Pancreas (tissue), 10 donors: ENCODE measurements at regions not wholly inside any gene's neighbourhood (a gene's known extent, or its start where the extent isn't known, plus 50 kb on each side); places are given as distances from the start of the nearest gene placed in this dataset.

Source experiments
- ATAC-seq, 4 donors: fragments of 200-7000 bp; cut with Tn5 transposase; one replicate each; pipeline versions ENCODE4 v1.8.0 to v1.9.1; 2020; ENCODE audit warnings: mild to moderate bottlenecking in 4 of 4, moderate library complexity in 4 of 4
- DNase-seq, 6 donors: peaks; one replicate each; pipeline ENCODE4 v3.0.0-alpha.2; 2020
- FAIRE-seq: peaks from 2 replicates; lab custom pipeline; 2012; peaks lifted over from hg19 to GRCh38; lab: Jason Lieb, UNC
- H3K27ac ChIP-seq, 4 donors: fragments of 200-600 bp; sonication (generic); 1 replicate in 3 of 4; 2 replicates in 1 of 4; pipeline versions ENCODE4 v1.5.0 to v1.8.0; 2020
- H3K27me3 ChIP-seq, 4 donors: fragments of 200-600 bp; one replicate each; pipeline ENCODE4 v1.8.0; 2021
- H3K36me3 ChIP-seq, 3 donors: fragments of 200-600 bp; sonication (generic) in 1 of 3; one replicate each; pipeline versions ENCODE4 v1.5.0 to v1.8.0; 2020 to 2021
- H3K4me1 ChIP-seq, 3 donors: fragments of 200-600 bp; one replicate each; pipeline ENCODE4 v1.8.0; 2021
- H3K4me3 ChIP-seq, 4 donors: fragments of 200-600 bp; sonication (generic) in 2 of 4; one replicate each; pipeline versions ENCODE4 v1.5.0 to v1.8.0; 2020 to 2021
- H3K9me3 ChIP-seq, 4 donors: fragments of 200-600 bp; one replicate each; pipeline ENCODE4 v1.8.0; 2021
- WGBS, 2 donors: extraction: QIAGEN DNeasy Blood & Tissue Kit; methylation state at CpG; one replicate each; pipeline ENCODE4 v1.1.7; 2013; 5-methylcytosine and 5-hydroxymethylcytosine counted together
- intact Hi-C, 3 donors: fragments of 100-400 bp; cut with DNase I; formaldehyde crosslinking; loops; one replicate each; pipeline versions ENCODE4 v1.11.1 to v1.14.2; 2022
- TF ChIP-seq, protein P1 (sequence below), 4 donors: fragments of 200-600 bp; sonication (generic) in 3 of 4; IDR thresholded peaks; one replicate each; pipeline versions ENCODE4 v1.5.0 to v1.8.0; 2021; ENCODE audit warnings: antibody characterized with exemption in 4 of 4
- donor health status: healthy with polysubstance abuse.
- donor health status: DM: no; HTN: no; CAD: no; lungs with moderate emphysema.
- donor health status: DM: no; HTN: no; CAD: no.
- donor health status: control.
- donor health status: control.
- donor health status: Bipolar disorder and iron deficiency.
- donor health status: DM: yes; HTN: yes; CAD: no.
- donor health status: DM: no; HTN: no; CAD: no.
- donor health status: DM: no; HTN: no; CAD: no.
- donor health status: DM: yes; HTN: yes; CAD: no.

DNA sequence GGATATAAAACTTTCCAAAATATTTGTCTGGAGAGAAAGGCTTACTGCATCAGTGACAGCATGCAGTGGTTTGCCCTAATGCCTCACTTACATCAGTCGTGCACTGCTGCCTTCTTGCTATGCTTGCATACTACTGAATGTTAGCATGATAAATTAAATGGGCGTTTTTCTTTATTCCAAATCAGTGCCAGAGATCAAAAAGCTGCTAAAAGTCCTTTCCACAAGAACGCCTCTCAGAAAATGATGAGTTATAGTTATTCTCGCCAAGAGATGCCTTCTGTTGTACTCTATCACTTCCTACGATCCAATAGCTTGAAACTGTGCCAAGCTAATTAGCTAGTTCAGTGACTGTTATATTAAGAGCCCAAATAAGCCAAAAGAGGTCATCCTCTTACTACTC is 345.8 kb upstream of the ROBO2 start:
- no peaks in the 10 kb centered on the region for H3K4me1 ChIP-seq
- H3K27me3 ChIP-seq: no peaks in the 10 kb centered on the region
- intact Hi-C loops: no loop called here
- no peak for ATAC-seq
- no peak overlapping the region for H3K4me3 ChIP-seq
- no peaks in the 10 kb centered on the region for H3K9me3 ChIP-seq
- no peak overlapping the region for H3K27ac ChIP-seq
- TF ChIP-seq, protein P1, sequence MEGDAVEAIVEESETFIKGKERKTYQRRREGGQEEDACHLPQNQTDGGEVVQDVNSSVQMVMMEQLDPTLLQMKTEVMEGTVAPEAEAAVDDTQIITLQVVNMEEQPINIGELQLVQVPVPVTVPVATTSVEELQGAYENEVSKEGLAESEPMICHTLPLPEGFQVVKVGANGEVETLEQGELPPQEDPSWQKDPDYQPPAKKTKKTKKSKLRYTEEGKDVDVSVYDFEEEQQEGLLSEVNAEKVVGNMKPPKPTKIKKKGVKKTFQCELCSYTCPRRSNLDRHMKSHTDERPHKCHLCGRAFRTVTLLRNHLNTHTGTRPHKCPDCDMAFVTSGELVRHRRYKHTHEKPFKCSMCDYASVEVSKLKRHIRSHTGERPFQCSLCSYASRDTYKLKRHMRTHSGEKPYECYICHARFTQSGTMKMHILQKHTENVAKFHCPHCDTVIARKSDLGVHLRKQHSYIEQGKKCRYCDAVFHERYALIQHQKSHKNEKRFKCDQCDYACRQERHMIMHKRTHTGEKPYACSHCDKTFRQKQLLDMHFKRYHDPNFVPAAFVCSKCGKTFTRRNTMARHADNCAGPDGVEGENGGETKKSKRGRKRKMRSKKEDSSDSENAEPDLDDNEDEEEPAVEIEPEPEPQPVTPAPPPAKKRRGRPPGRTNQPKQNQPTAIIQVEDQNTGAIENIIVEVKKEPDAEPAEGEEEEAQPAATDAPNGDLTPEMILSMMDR (IDR thresholded peaks at IDR 0.05): no peak
- WGBS, 2 donors: 60 to 66% methylated on average over 5 of the region's 5 CpGs
- no peak for FAIRE-seq
- no peak for DNase-seq
- H3K36me3 ChIP-seq: no peaks in the 10 kb centered on the region

DNA sequence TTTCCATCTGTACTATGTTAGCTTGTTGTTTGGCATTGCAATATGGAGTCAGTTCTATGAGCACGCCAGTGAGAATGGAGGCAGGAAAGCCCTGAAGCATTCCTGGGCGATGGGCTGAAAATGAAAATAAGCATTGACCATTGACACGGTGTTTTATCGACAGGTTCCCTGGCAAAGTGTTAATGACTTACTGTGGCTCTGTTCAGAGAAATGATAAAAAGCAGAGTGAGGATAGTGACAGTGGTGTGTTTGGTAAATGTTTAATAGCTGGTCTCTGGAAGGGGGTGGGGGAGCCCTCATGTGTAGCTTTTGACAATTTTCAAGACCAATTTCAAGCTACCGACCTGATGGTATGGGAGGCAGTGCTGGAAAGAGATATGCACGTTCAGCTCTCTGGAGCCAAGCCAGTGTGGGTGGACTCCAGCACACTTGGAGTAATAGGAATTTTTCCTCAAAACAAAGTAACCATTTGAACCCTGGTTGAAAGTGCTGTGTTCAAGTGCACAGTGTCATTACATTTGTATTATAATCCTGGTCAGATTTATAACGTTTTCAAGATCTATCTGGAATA is 341.7 kb upstream of the ROBO2 start:
- DNase-seq: no peak
- TF ChIP-seq, protein P1 (IDR thresholded peaks at IDR 0.05): no peak
- H3K9me3 ChIP-seq: no peaks in the 10 kb centered on the region
- WGBS, 2 donors: 9 to 23% methylated on average over 7 of the region's 7 CpGs
- H3K36me3 ChIP-seq: no peaks in the 10 kb centered on the region
- no peaks in the 10 kb centered on the region for H3K27me3 ChIP-seq
- no peaks in the 10 kb centered on the region for H3K4me1 ChIP-seq
- no peak for FAIRE-seq
- ATAC-seq: no peak
- H3K27ac ChIP-seq: no peak overlapping the region
- no peak overlapping the region for H3K4me3 ChIP-seq
- intact Hi-C loops: no loop called here

DNA sequence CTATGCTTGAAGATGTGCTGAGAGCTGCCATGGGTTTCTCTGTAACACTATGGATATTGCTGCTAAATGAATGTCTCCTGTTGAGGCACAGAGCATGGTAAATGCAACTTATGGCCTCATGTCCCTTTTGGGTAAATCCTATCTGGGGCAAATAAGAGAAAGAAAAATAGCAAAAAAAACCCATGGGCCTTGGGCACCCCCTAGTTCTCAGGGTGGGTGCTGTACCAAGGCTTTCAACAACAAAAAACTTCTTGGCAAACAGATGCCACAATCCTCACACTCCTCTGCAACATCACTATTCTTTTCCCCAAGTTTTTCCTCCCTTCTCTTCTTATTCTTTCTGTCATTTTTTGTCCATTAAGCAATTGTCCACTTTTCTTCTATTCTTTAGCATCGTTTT is 340.1 kb upstream of the ROBO2 start:
- Histone ChIP-seq H3K36me3 (no peaks in the 10 kb centered on the region), H3K27ac (no peak overlapping the region), H3K4me1 (no peaks in the 10 kb centered on the region), H3K27me3 (no peaks in the 10 kb centered on the region), H3K9me3 (no peaks in the 10 kb centered on the region), H3K4me3 (no peak overlapping the region)
- TF ChIP-seq, protein P1 (IDR thresholded peaks at IDR 0.05): no peak
- WGBS, 2 donors: 50 to 63% methylated on average over 1 of the region's 1 CpG
- intact Hi-C loops: no loop called here
- DNase-seq: no peak
- no peak for ATAC-seq
- FAIRE-seq: no peak

GRCh38 chr3:76700323-76700722 is 339.6 kb upstream of the ROBO2 start:
- DNase-seq (no peak), FAIRE-seq (no peak), ATAC-seq (no peak)
- no peak overlapping the region for H3K4me3 ChIP-seq
- no peaks in the 10 kb centered on the region for H3K4me1 ChIP-seq
- TF ChIP-seq, protein P1 (IDR thresholded peaks at IDR 0.05): no peak
- 77 to 87% methylated on average over 3 of the region's 3 CpGs for WGBS, 2 donors
- no peak overlapping the region for H3K27ac ChIP-seq
- intact Hi-C loops: no loop called here
- no peaks in the 10 kb centered on the region for H3K9me3 ChIP-seq
- no peaks in the 10 kb centered on the region for H3K27me3 ChIP-seq
- no peaks in the 10 kb centered on the region for H3K36me3 ChIP-seq

DNA sequence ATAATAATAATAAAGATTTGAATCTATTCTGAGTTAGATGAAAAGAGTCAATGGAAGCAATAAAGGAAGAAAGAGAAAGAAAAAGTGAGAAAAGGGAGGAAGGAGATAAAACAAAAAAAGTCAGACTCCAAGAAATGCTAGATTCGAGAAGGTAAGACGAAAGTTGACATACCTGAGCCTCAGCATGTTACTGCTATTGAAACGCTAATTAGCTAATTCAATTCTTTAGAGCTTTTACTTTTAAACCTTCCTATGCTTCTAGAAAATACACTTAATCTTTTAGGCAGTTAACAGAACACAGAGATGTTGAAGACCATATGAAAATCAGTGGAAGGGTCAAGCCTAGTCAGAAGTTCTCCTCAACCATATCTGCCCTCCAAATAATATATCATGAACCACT is 337.2 kb upstream of the ROBO2 start:
- FAIRE-seq (no peak), ATAC-seq (no peak), DNase-seq (no peak)
- no peaks in the 10 kb centered on the region for H3K9me3 ChIP-seq
- TF ChIP-seq, protein P1 (IDR thresholded peaks at IDR 0.05): no peak
- no peaks in the 10 kb centered on the region for H3K36me3 ChIP-seq
- WGBS, 2 donors: 68 to 90% methylated on average over 3 of the region's 3 CpGs
- no peak overlapping the region for H3K4me3 ChIP-seq
- no peaks in the 10 kb centered on the region for H3K4me1 ChIP-seq
- no peaks in the 10 kb centered on the region for H3K27me3 ChIP-seq
- intact Hi-C loops: no loop called here
- no peak overlapping the region for H3K27ac ChIP-seq
